GM23338 (cell line): ENCODE measurements at regions not wholly inside any gene's neighbourhood (a gene's known extent, or its start where the extent isn't known, plus 50 kb on each side); places are given as distances from the start of the nearest gene placed in this dataset.

Experiments
- CREB1 ChIP-seq: fragments of 250-450 bp; sonication (Bioruptor Pico); IDR thresholded peaks from 2 replicates; pipeline ENCODE4 v1.5.0; 2020; ENCODE audit warnings: low read depth, mild to moderate bottlenecking, moderate library complexity
- EZH2 ChIP-seq: fragments of 200-600 bp; sonication (generic); IDR thresholded peaks from one replicate; pipeline ENCODE4 v1.8.0; 2017; ENCODE audit warnings: antibody characterized with exemption, mild to moderate bottlenecking, low read depth; ENCODE audit not compliant: unreplicated experiment
- EZH2phosphoT487 ChIP-seq: fragments of 200-600 bp; sonication (generic); IDR thresholded peaks from one replicate; pipeline ENCODE4 v1.8.1; 2018; ENCODE audit warnings: antibody characterized with exemption; ENCODE audit not compliant: unreplicated experiment
- POLR2AphosphoS5 ChIP-seq: IDR thresholded peaks from 2 replicates; pipeline ENCODE4 v1.6.1; 2016; ENCODE audit warnings: antibody characterized with exemption, low read depth
- ZNF114 ChIP-seq: fragments of 250-450 bp; sonication (Bioruptor Pico); IDR thresholded peaks from 2 replicates; pipeline ENCODE4 v1.5.0; 2020; ENCODE audit warnings: mild to moderate bottlenecking, moderate library complexity
- ZNF331 ChIP-seq: fragments of 250-450 bp; sonication (Bioruptor Pico); IDR thresholded peaks from 2 replicates; pipeline ENCODE4 v1.5.0; 2020; ENCODE audit warnings: low read depth, mild to moderate bottlenecking, moderate library complexity
- TF ChIP-seq, protein P1 (sequence below), 2 experiments: fragments of 200-600 bp in 1 of 2; sonication (generic) in 1 of 2; conservative IDR thresholded peaks; 2 replicates each; pipeline versions ENCODE4 v1.5.1 to v1.6.1; 2016 to 2017; ENCODE audit warnings: antibody characterized with exemption in 2 of 2, low read depth in 2 of 2, mild to moderate bottlenecking in 2 of 2, moderate library complexity in 1 of 2
- TF ChIP-seq, protein P2 (sequence below): IDR thresholded peaks from one replicate; pipeline ENCODE4 v1.6.1; 2018; ENCODE audit warnings: antibody characterized with exemption; ENCODE audit not compliant: unreplicated experiment
- TF ChIP-seq, protein P3 (sequence below): IDR thresholded peaks from 2 replicates; pipeline ENCODE4 v1.6.1; 2016; ENCODE audit warnings: antibody characterized with exemption

DNA sequence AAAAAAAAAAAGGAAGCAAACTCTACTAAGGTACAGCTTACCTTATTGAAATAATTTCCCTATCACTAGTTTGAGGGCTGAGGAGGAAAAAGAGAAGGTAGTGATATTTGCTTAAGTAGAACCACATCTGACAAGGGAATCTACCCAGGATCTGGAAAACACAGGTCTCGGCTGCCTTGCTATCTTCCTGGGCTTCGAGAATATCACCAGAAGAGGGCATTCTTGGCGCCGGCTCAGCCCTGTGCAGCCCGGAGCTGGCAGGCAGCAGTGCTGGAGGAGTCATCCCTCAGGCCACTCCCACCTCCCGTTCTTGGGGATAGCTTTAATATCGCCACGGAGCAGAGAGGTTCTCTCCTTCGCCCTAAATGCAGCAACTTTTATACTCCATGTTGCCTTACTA is 1181.2 kb downstream of the VRK1 start:
- TF ChIP-seq, protein P1, sequence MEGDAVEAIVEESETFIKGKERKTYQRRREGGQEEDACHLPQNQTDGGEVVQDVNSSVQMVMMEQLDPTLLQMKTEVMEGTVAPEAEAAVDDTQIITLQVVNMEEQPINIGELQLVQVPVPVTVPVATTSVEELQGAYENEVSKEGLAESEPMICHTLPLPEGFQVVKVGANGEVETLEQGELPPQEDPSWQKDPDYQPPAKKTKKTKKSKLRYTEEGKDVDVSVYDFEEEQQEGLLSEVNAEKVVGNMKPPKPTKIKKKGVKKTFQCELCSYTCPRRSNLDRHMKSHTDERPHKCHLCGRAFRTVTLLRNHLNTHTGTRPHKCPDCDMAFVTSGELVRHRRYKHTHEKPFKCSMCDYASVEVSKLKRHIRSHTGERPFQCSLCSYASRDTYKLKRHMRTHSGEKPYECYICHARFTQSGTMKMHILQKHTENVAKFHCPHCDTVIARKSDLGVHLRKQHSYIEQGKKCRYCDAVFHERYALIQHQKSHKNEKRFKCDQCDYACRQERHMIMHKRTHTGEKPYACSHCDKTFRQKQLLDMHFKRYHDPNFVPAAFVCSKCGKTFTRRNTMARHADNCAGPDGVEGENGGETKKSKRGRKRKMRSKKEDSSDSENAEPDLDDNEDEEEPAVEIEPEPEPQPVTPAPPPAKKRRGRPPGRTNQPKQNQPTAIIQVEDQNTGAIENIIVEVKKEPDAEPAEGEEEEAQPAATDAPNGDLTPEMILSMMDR (conservative IDR thresholded peaks at IDR 0.05; ENCODE audit: low read depth in 2 of 2): peak; percentile 40 to 70
- TF ChIP-seq EZH2 (no peak), ZNF331 (CRISPR knock-in tag) (no peak), EZH2phosphoT487 (no peak), POLR2AphosphoS5 (no peak), CREB1 (CRISPR knock-in tag) (no peak), ZNF114 (no peak)
- TF ChIP-seq, protein P2, sequence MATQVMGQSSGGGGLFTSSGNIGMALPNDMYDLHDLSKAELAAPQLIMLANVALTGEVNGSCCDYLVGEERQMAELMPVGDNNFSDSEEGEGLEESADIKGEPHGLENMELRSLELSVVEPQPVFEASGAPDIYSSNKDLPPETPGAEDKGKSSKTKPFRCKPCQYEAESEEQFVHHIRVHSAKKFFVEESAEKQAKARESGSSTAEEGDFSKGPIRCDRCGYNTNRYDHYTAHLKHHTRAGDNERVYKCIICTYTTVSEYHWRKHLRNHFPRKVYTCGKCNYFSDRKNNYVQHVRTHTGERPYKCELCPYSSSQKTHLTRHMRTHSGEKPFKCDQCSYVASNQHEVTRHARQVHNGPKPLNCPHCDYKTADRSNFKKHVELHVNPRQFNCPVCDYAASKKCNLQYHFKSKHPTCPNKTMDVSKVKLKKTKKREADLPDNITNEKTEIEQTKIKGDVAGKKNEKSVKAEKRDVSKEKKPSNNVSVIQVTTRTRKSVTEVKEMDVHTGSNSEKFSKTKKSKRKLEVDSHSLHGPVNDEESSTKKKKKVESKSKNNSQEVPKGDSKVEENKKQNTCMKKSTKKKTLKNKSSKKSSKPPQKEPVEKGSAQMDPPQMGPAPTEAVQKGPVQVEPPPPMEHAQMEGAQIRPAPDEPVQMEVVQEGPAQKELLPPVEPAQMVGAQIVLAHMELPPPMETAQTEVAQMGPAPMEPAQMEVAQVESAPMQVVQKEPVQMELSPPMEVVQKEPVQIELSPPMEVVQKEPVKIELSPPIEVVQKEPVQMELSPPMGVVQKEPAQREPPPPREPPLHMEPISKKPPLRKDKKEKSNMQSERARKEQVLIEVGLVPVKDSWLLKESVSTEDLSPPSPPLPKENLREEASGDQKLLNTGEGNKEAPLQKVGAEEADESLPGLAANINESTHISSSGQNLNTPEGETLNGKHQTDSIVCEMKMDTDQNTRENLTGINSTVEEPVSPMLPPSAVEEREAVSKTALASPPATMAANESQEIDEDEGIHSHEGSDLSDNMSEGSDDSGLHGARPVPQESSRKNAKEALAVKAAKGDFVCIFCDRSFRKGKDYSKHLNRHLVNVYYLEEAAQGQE: no peak
- TF ChIP-seq, protein P3, sequence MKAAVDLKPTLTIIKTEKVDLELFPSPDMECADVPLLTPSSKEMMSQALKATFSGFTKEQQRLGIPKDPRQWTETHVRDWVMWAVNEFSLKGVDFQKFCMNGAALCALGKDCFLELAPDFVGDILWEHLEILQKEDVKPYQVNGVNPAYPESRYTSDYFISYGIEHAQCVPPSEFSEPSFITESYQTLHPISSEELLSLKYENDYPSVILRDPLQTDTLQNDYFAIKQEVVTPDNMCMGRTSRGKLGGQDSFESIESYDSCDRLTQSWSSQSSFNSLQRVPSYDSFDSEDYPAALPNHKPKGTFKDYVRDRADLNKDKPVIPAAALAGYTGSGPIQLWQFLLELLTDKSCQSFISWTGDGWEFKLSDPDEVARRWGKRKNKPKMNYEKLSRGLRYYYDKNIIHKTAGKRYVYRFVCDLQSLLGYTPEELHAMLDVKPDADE: no peak
